Pancreas (tissue), 10 donors: ENCODE measurements at regions not wholly inside any gene's neighbourhood (a gene's known extent, or its start where the extent isn't known, plus 50 kb on each side); places are given as distances from the start of the nearest gene placed in this dataset.
"Not testable (repeated sequence)": the region's sequence is repeated elsewhere in the genome, so short reads cannot be mapped to it uniquely, and the experiment has no call there.

Source experiments
- ATAC-seq, 4 donors: fragments of 200-7000 bp; cut with Tn5 transposase; one replicate each; pipeline versions ENCODE4 v1.8.0 to v1.9.1; 2020; ENCODE audit warnings: mild to moderate bottlenecking in 4 of 4, moderate library complexity in 4 of 4
- DNase-seq, 6 donors: peaks; one replicate each; pipeline ENCODE4 v3.0.0-alpha.2; 2020
- FAIRE-seq: peaks from 2 replicates; lab custom pipeline; 2012; peaks lifted over from hg19 to GRCh38; lab: Jason Lieb, UNC
- H3K27ac ChIP-seq, 4 donors: fragments of 200-600 bp; sonication (generic); 1 replicate in 3 of 4; 2 replicates in 1 of 4; pipeline versions ENCODE4 v1.5.0 to v1.8.0; 2020
- H3K27me3 ChIP-seq, 4 donors: fragments of 200-600 bp; one replicate each; pipeline ENCODE4 v1.8.0; 2021
- H3K36me3 ChIP-seq, 3 donors: fragments of 200-600 bp; sonication (generic) in 1 of 3; one replicate each; pipeline versions ENCODE4 v1.5.0 to v1.8.0; 2020 to 2021
- H3K4me1 ChIP-seq, 3 donors: fragments of 200-600 bp; one replicate each; pipeline ENCODE4 v1.8.0; 2021
- H3K4me3 ChIP-seq, 4 donors: fragments of 200-600 bp; sonication (generic) in 2 of 4; one replicate each; pipeline versions ENCODE4 v1.5.0 to v1.8.0; 2020 to 2021
- H3K9me3 ChIP-seq, 4 donors: fragments of 200-600 bp; one replicate each; pipeline ENCODE4 v1.8.0; 2021
- WGBS, 2 donors: extraction: QIAGEN DNeasy Blood & Tissue Kit; methylation state at CpG; one replicate each; pipeline ENCODE4 v1.1.7; 2013; 5-methylcytosine and 5-hydroxymethylcytosine counted together
- intact Hi-C, 3 donors: fragments of 100-400 bp; cut with DNase I; formaldehyde crosslinking; loops; one replicate each; pipeline versions ENCODE4 v1.11.1 to v1.14.2; 2022
- TF ChIP-seq, protein P1 (sequence below), 4 donors: fragments of 200-600 bp; sonication (generic) in 3 of 4; IDR thresholded peaks; one replicate each; pipeline versions ENCODE4 v1.5.0 to v1.8.0; 2021; ENCODE audit warnings: antibody characterized with exemption in 4 of 4
- donor health status: healthy with polysubstance abuse.
- donor health status: DM: no; HTN: no; CAD: no; lungs with moderate emphysema.
- donor health status: DM: no; HTN: no; CAD: no.
- donor health status: control.
- donor health status: control.
- donor health status: Bipolar disorder and iron deficiency.
- donor health status: DM: yes; HTN: yes; CAD: no.
- donor health status: DM: no; HTN: no; CAD: no.
- donor health status: DM: no; HTN: no; CAD: no.
- donor health status: DM: yes; HTN: yes; CAD: no.

DNA sequence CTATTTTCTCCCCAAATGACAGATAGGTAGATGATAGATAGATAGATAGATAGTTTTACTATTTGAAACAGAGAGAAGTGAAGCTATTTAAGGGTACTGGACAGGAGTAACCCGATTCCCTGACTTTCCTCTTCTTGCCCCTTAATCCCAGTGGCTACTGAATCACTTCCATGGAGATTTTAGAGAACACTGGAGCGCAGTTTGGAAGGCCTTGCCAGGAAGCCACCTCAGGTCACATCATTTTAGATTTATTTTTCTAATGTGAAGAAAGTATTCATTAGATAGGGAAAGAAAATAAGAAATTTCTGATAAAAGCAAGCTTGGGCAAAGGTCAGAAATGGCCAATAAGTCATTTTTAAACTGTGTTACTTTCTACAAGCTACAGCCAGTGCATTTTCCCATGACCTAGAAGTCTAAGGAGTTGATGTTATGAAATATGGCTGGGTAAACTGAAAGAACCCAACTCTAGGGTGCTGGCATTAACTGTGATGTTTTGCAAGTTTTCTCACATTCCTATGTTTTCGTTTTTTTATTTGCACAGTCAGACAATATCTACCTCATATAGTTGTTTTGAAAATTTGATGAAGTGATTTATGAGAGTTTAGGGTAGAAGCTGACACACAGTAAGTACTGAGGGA, 544.7 kb upstream of the PTGER4 start:
- no peak for FAIRE-seq
- Histone ChIP-seq H3K27me3 (no peaks in the 10 kb centered on the region), H3K9me3 (no peaks in the 10 kb centered on the region), H3K36me3 (no peaks in the 10 kb centered on the region), H3K4me3 (no peak overlapping the region), H3K4me1 (peaks cover 0 to 5% (median 0%) of the 10 kb centered on the region in 3 donors), H3K27ac (peak overlapping the region in 1 of 4 donors; percentile 39)
- TF ChIP-seq, protein P1, sequence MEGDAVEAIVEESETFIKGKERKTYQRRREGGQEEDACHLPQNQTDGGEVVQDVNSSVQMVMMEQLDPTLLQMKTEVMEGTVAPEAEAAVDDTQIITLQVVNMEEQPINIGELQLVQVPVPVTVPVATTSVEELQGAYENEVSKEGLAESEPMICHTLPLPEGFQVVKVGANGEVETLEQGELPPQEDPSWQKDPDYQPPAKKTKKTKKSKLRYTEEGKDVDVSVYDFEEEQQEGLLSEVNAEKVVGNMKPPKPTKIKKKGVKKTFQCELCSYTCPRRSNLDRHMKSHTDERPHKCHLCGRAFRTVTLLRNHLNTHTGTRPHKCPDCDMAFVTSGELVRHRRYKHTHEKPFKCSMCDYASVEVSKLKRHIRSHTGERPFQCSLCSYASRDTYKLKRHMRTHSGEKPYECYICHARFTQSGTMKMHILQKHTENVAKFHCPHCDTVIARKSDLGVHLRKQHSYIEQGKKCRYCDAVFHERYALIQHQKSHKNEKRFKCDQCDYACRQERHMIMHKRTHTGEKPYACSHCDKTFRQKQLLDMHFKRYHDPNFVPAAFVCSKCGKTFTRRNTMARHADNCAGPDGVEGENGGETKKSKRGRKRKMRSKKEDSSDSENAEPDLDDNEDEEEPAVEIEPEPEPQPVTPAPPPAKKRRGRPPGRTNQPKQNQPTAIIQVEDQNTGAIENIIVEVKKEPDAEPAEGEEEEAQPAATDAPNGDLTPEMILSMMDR (IDR thresholded peaks at IDR 0.05), result no peak
- intact Hi-C loops, result no loop called here
- DNase-seq, result no peak
- 25 to 27% methylated on average over 3 of the region's 3 CpGs for WGBS, 2 donors
- ATAC-seq, result peak; percentile 76 to 93 (median 82)

GRCh38 chr5:40124367-40124766, 555.3 kb upstream of the PTGER4 start:
- no peak for FAIRE-seq
- 55 to 72% methylated on average over 2 of the region's 2 CpGs for WGBS, 2 donors

GRCh38 chr5:40121236-40121635, 558.5 kb upstream of the PTGER4 start:
- ATAC-seq (no peak), DNase-seq (no peak), FAIRE-seq (no peak)
- no peak overlapping the region for H3K27ac ChIP-seq
- H3K27me3 ChIP-seq, result no peaks in the 10 kb centered on the region
- H3K9me3 ChIP-seq, result no peaks in the 10 kb centered on the region
- H3K4me3 ChIP-seq, result no peak overlapping the region
- H3K4me1 ChIP-seq, result no peaks in the 10 kb centered on the region
- WGBS, 2 donors, result 89 to 93% methylated on average over 1 of the region's 1 CpG
- TF ChIP-seq, protein P1 (IDR thresholded peaks at IDR 0.05), result no peak
- intact Hi-C loops, result no loop called here
- H3K36me3 ChIP-seq, result no peaks in the 10 kb centered on the region

More at GRCh38 chr5:40124367-40124766, 555.3 kb upstream of the PTGER4 start:
- no peak for ATAC-seq
- Histone ChIP-seq H3K27me3 (no peaks in the 10 kb centered on the region), H3K4me3 (no peak overlapping the region), H3K9me3 (no peaks in the 10 kb centered on the region), H3K27ac (no peak overlapping the region), H3K36me3 (no peaks in the 10 kb centered on the region), H3K4me1 (no peaks in the 10 kb centered on the region)
- DNase-seq, result no peak
- intact Hi-C loops, result no loop called here
- TF ChIP-seq, protein P1 (IDR thresholded peaks at IDR 0.05), result no peak

DNA sequence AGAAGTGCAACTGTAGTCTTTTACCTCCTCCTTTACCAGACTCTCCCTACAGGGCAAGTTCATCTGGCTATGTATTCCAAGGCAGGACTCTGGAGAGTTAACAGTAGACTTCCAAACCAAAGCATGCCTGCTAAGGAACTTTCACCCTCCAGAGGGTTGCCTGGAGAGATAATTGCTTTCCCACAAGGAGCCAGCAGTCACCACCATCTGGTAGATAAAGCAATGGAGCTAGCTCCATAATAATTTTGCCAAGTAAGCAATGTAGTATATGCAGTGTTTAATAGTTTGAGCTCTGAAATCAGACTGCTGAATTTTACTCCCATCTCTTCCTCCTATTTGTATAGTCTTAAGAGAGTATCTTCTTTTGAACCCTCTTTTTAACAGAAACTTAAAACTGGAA, 566.8 kb upstream of the PTGER4 start:
- FAIRE-seq, result no peak

DNA sequence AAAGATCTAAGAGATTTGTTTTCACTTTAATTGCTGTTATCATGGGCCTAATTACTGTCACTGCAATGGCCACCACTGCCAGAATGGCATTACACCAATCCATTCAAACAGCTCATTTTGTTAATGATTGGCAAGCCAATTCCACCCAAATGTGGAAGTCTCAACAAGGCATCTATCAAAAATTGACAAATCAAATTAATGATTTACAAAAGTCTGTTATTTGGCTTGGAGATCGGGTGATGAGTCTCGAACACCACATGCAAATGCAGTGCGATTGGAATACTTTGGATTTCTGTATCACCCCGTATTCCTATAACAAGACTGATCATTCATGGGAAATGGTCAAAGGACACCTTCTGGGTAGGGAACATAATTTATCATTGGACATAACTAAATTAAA, 568.7 kb upstream of the PTGER4 start:
- intact Hi-C loops, FAIRE-seq, H3K4me3 ChIP-seq, DNase-seq, H3K27me3 ChIP-seq, H3K36me3 ChIP-seq, ATAC-seq, H3K9me3 ChIP-seq, H3K27ac ChIP-seq: not testable (repeated sequence)
- WGBS, 2 donors, result 81 to 85% methylated on average over 4 of the region's 4 CpGs
- H3K4me1 ChIP-seq, result peaks cover 6 to 12% (median 7%) of the 10 kb centered on the region in 3 donors

More for the DNA sequence above, 566.8 kb upstream of the PTGER4 start:
- DNase-seq (no peak), ATAC-seq (no peak)
- no peaks in the 10 kb centered on the region for H3K36me3 ChIP-seq
- TF ChIP-seq, protein P1 (IDR thresholded peaks at IDR 0.05), result no peak
- no peaks in the 10 kb centered on the region for H3K27me3 ChIP-seq
- peaks cover 6 to 12% (median 7%) of the 10 kb centered on the region in 3 donors for H3K4me1 ChIP-seq
- no peak overlapping the region for H3K4me3 ChIP-seq
- no peak overlapping the region for H3K27ac ChIP-seq
- intact Hi-C loops, result no loop called here
- no peaks in the 10 kb centered on the region for H3K9me3 ChIP-seq

DNA sequence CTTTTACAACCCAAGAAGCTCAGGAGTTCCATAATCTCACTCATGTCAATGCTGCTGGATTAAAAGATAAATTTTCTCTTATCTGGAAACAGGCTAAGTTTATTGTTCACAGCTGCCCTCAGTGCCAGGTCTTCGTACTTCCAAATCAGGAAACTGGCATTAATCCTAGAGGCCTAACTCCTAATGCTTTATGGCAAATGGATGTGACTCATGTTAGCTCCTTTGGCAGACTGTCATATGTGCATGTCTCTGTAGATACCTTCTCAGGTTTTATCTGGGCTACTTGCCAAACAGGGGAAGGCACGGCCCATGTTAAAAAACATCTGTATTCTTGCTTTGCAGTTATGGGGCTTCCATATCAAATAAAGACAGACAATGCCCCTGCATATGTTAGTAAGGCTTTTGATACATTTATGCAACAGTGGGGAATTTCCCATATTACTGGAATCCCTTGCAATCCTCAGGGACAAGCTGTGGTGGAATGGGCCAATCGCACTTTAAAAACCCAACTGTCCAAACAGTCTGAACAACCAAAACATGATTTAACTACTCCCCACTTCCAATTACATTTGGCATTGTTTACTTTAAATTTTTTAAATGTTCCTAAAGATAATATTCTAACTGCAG, 570.8 kb upstream of the PTGER4 start:
- H3K9me3 ChIP-seq, ATAC-seq, intact Hi-C loops, H3K4me3 ChIP-seq, H3K27me3 ChIP-seq, H3K36me3 ChIP-seq: not testable (repeated sequence)
- peak; percentile 86 for FAIRE-seq
- Histone ChIP-seq H3K4me1 (peaks cover 6 to 12% (median 7%) of the 10 kb centered on the region in 3 donors), H3K27ac (peak overlapping the region in 2 of 4 donors; percentile 25 to 39)
- 28 to 29% methylated on average over 3 of the region's 3 CpGs for whole genome bisulfite sequencing, 2 donors
- DNase-seq, result peak in 1 of 6 donors; percentile 45

GRCh38 chr5:40107786-40108185, 571.9 kb upstream of the PTGER4 start:
- H3K4me1 ChIP-seq, result peaks cover 6 to 12% (median 7%) of the 10 kb centered on the region in 3 donors
- DNase-seq, H3K4me3 ChIP-seq, H3K36me3 ChIP-seq, H3K9me3 ChIP-seq, intact Hi-C loops, H3K27ac ChIP-seq, FAIRE-seq, ATAC-seq, H3K27me3 ChIP-seq: not testable (repeated sequence)
- 17 to 24% methylated on average over 4 of the region's 4 CpGs for WGBS, 2 donors
